Breast epithelium (tissue), 4 donors: ENCODE measurements at regions not wholly inside any gene's neighbourhood (a gene's known extent, or its start where the extent isn't known, plus 50 kb on each side); places are given as distances from the start of the nearest gene placed in this dataset.

ENCODE experiments used
- DNase-seq, 2 donors: peaks; one replicate each; pipeline ENCODE4 v3.0.0-alpha.2; 2019; ENCODE audit warnings: low spot score in 2 of 2
- H3K27ac ChIP-seq, 2 donors: fragments of 200-600 bp; sonication (generic) in 1 of 2; one replicate each; pipeline ENCODE4 v1.5.1; 2016 to 2019; ENCODE audit warnings: mild to moderate bottlenecking in 1 of 2
- H3K27me3 ChIP-seq, 2 donors: fragments of 200-600 bp; sonication (generic) in 1 of 2; one replicate each; pipeline versions ENCODE4 v1.5.1 to v1.6.0; 2017 to 2019; ENCODE audit warnings: control low read depth in 1 of 2, mild to moderate bottlenecking in 1 of 2
- H3K36me3 ChIP-seq: fragments of 200-600 bp; one replicate; pipeline ENCODE4 v1.5.1; 2019
- H3K4me1 ChIP-seq, 2 donors: fragments of 200-600 bp; sonication (generic); one replicate each; pipeline ENCODE4 v1.5.1; 2016 to 2019; ENCODE audit warnings: control low read depth in 1 of 2
- H3K4me3 ChIP-seq, 3 donors: fragments of 200-600 bp; sonication (generic); 1 replicate in 2 of 3; 2 replicates in 1 of 3; pipeline ENCODE4 v1.5.1; 2016 to 2019; ENCODE audit warnings: mild to moderate bottlenecking in 3 of 3, moderate library complexity in 2 of 3
- H3K9me3 ChIP-seq, 2 donors: fragments of 200-600 bp; sonication (generic) in 1 of 2; one replicate each; pipeline ENCODE4 v1.5.1; 2016 to 2019; ENCODE audit warnings: control low read depth in 1 of 2
- POLR2A ChIP-seq: fragments of 450-650 bp; IDR thresholded peaks from one replicate; pipeline ENCODE4 v1.6.1; 2016; ENCODE audit warnings: antibody characterized with exemption, mild to moderate bottlenecking, moderate library complexity
- POLR2AphosphoS5 ChIP-seq, 3 donors: sonication (generic); formaldehyde crosslinking; IDR thresholded peaks; one replicate each; pipeline ENCODE4 v1.6.1; 2017; ENCODE audit warnings: antibody characterized with exemption in 3 of 3
- intact Hi-C: fragments of 100-400 bp; cut with DNase I; formaldehyde crosslinking; loops from one replicate; pipeline ENCODE4 v1.15.1; 2023; ENCODE audit warnings: low total_unique reads
- TF ChIP-seq, protein P1 (sequence below), 3 donors: fragments of 450-650 bp; IDR thresholded peaks; one replicate each; pipeline ENCODE4 v1.5.1; 2016 to 2017; ENCODE audit warnings: antibody characterized with exemption in 3 of 3, mild to moderate bottlenecking in 3 of 3, moderate library complexity in 3 of 3

- Histone ChIP-seq H3K27me3 (no peaks in the 10 kb centered on the region), H3K4me1 (no peaks in the 10 kb centered on the region), H3K27ac (no peak overlapping the region), H3K4me3 (no peak overlapping the region), H3K36me3 (no peaks in the 10 kb centered on the region), H3K9me3 (no peaks in the 10 kb centered on the region)
- DNase-seq = no peak
- TF ChIP-seq, protein P1, sequence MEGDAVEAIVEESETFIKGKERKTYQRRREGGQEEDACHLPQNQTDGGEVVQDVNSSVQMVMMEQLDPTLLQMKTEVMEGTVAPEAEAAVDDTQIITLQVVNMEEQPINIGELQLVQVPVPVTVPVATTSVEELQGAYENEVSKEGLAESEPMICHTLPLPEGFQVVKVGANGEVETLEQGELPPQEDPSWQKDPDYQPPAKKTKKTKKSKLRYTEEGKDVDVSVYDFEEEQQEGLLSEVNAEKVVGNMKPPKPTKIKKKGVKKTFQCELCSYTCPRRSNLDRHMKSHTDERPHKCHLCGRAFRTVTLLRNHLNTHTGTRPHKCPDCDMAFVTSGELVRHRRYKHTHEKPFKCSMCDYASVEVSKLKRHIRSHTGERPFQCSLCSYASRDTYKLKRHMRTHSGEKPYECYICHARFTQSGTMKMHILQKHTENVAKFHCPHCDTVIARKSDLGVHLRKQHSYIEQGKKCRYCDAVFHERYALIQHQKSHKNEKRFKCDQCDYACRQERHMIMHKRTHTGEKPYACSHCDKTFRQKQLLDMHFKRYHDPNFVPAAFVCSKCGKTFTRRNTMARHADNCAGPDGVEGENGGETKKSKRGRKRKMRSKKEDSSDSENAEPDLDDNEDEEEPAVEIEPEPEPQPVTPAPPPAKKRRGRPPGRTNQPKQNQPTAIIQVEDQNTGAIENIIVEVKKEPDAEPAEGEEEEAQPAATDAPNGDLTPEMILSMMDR (IDR thresholded peaks at IDR 0.05) = no peak
- TF ChIP-seq POLR2A (no peak), POLR2AphosphoS5 (IDR thresholded peaks at IDR 0.05) (no peak)
- intact Hi-C loops = no loop called here
These were observed 478.9 kb downstream of the HTR1A start for GRCh38 chr5:63483338-63483737.

DNA sequence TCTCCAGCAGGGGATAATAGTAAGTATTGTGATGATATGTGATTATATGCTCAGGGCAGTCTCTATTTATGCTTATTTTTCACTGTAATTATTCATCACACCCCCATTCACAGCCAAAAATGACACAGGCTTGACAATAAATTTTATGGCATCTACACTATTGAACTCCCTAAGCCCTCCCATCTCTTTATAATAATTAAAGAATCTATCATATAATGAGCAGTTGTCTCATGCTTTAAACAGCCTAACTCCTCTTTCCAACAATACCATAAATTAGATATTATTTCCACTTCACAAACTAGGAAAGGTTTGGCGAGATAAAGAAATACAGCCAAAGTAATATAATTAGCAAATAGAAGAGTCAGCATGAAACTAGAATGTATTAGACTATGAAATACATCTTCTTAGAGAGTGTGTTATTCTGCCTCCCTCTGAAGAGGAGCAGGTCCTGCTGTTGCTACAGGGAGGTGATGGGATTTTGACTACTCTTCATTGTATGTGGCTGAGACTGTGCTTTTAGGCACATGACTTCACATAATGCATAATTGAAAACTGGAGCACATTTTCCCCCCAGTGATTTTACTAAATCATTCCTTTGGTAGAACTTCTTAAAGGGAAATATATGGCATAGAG, 488.8 kb downstream of the HTR1A start:
- H3K4me1 ChIP-seq = no peaks in the 10 kb centered on the region
- intact Hi-C loops = no loop called here
- TF ChIP-seq, protein P1 (IDR thresholded peaks at IDR 0.05) = no peak
- TF ChIP-seq POLR2AphosphoS5 (IDR thresholded peaks at IDR 0.05) (no peak), POLR2A (no peak)
- no peak overlapping the region for H3K4me3 ChIP-seq
- no peak for DNase-seq
- H3K9me3 ChIP-seq = no peaks in the 10 kb centered on the region
- H3K36me3 ChIP-seq = no peaks in the 10 kb centered on the region
- no peaks in the 10 kb centered on the region for H3K27me3 ChIP-seq
- H3K27ac ChIP-seq = no peak overlapping the region

DNA sequence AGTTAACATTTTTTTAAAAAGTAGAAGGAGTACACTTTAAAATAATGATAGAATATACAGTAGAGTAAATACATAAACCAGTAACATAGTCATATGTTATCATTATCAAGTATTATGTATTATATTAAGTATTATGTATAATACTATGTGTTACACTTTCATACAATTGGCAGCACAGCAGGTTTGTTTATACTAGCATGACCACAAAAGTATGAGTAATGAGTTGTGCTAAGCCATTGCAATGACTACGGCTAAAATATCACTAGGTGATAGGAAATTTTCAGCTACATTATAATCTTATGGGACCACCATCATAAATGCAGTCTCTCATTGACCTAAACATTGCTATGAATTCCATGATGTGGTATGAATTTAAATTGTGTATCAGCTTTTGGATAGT, 506.0 kb downstream of the HTR1A start:
- H3K27me3 ChIP-seq = no peaks in the 10 kb centered on the region
- DNase-seq = no peak
- H3K9me3 ChIP-seq = no peaks in the 10 kb centered on the region
- H3K36me3 ChIP-seq = no peaks in the 10 kb centered on the region
- intact Hi-C loops = no loop called here
- no peak overlapping the region for H3K27ac ChIP-seq
- H3K4me3 ChIP-seq = no peak overlapping the region
- H3K4me1 ChIP-seq = no peaks in the 10 kb centered on the region
- no peak for TF ChIP-seq POLR2AphosphoS5 (IDR thresholded peaks at IDR 0.05)
- no peak for TF ChIP-seq POLR2A
- TF ChIP-seq, protein P1 (IDR thresholded peaks at IDR 0.05) = no peak

GRCh38 chr5:63451188-63451587, 511.1 kb downstream of the HTR1A start:
- Histone ChIP-seq H3K4me3 (no peak overlapping the region), H3K9me3 (no peaks in the 10 kb centered on the region), H3K36me3 (no peaks in the 10 kb centered on the region), H3K4me1 (no peaks in the 10 kb centered on the region), H3K27me3 (no peaks in the 10 kb centered on the region), H3K27ac (no peak overlapping the region)
- DNase-seq = no peak
- intact Hi-C loops = no loop called here
- TF ChIP-seq, protein P1 (IDR thresholded peaks at IDR 0.05) = no peak
- no peak for TF ChIP-seq POLR2AphosphoS5 (IDR thresholded peaks at IDR 0.05)
- TF ChIP-seq POLR2A = no peak

DNA sequence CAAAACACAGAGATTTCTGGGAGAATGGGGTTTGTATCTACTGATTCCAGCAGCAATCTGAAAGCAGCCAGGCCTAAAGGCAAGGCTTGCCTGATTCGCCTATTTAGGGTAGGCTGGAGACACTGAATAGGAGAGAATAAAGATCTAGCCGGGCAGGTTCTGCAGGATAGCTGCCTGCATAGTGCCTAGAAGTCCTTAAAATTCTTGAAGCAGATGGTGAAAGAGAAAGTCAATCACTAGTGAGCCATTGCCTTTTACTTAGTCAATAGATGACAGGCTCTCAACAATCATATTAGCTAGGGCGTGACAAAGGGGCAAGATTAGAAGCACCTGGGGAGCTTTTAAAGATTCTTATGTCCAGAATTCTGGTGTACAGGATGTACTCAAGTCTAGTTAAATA, 522.7 kb downstream of the HTR1A start:
- intact Hi-C loops = no loop called here
- Histone ChIP-seq H3K27ac (no peak overlapping the region), H3K27me3 (no peaks in the 10 kb centered on the region), H3K9me3 (no peaks in the 10 kb centered on the region), H3K4me3 (no peak overlapping the region), H3K4me1 (no peaks in the 10 kb centered on the region), H3K36me3 (no peaks in the 10 kb centered on the region)
- TF ChIP-seq, protein P1 (IDR thresholded peaks at IDR 0.05) = no peak
- TF ChIP-seq POLR2A (no peak), POLR2AphosphoS5 (IDR thresholded peaks at IDR 0.05) (no peak)
- DNase-seq = no peak
